ENCODE measurements at regions not wholly inside any gene's neighbourhood (a gene's known extent, or its start where the extent isn't known, plus 50 kb on each side); places are given as distances from the start of the nearest gene placed in this dataset.
"Not testable (repeated sequence)": the region's sequence is repeated elsewhere in the genome, so short reads cannot be mapped to it uniquely, and the experiment has no call there.

DNA sequence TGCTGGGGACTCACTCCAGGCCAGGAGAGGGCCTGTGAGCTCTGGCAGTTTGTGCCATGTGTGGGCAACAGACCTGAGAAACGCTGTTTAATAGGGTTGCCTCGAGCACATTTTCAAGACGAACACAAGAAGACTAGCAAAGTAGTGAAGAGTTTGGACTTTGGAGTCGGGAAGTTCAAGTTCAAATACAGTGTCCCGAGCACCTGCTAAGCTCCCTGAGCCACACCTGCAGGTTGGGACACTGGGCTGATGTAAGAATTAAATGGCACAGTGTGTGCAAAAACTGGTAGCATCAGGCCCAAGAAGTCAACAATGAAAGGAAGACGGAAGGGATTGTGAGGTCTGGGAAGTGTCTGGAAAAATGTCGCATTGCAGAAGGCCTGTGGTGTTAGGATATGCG is 112.8 kb upstream of the PABPC3 start:
- H3K36me3 Mint-ChIP-seq: no peaks in the 10 kb centered on the region
- ChIA-PET CTCF (ENCODE audit: partially characterized antibody) (interaction anchor here (1.6 to 4.3 kb wide), 2 partner anchors 12 to 15 kb away, joined by 3 to 25 read pairs; no protein-coding TSS in a partner anchor), POLR2A (ENCODE audit: partially characterized antibody) (no interaction called here)
- DNase-seq: no peak
- Histone ChIP-seq H3K27me3 (ENCODE audit: insufficient read depth, low read length) (no peaks in the 10 kb centered on the region), H3K36me3 (ENCODE audit: insufficient read depth, low read length) (no peaks in the 10 kb centered on the region), H3K9me3 (ENCODE audit: control insufficient read depth in 1 of 2, low read length in 2 of 2) (no peaks in the 10 kb centered on the region), H3K4me1 (ENCODE audit: insufficient read depth, low read length) (no peaks in the 10 kb centered on the region), H3K27ac (ENCODE audit: low read depth, low read length) (no peak overlapping the region), H3K4me3 (ENCODE audit: low read length in 2 of 2) (no peak overlapping the region)
- intact Hi-C loops (cut with micrococcal nuclease): no loop called here
- H3K9me3 Mint-ChIP-seq: no peaks in the 10 kb centered on the region
- peaks cover 10 to 29% of the 10 kb centered on the region in 2 donors for H3K27me3 Mint-ChIP-seq
- no peaks in the 10 kb centered on the region for H3K4me1 Mint-ChIP-seq
- H3K27ac Mint-ChIP-seq: no peak overlapping the region
- no peak overlapping the region for H3K4me3 Mint-ChIP-seq

DNA sequence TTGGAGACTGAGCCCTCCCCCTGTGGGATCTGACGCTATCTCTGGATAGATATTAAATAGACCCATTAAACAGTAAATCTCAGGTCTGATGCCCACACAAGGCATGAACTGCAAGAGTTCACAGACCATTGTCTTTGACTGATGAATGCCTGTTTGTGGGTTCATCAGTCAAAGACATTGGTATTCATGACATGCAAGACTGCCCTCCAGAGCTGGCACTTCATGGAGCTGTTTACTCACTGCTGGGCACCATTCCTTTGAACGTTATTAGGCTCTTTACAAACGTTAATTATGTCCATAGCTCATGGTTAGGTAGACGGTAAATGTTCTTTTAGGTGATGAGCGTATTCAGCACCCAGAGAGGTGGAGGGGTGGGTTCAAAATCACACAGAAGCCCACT is 111.8 kb upstream of the PABPC3 start:
- ChIA-PET CTCF (ENCODE audit: partially characterized antibody) (interaction anchor here (1.6 to 4.3 kb wide), 2 partner anchors 11 to 14 kb away, joined by 3 to 25 read pairs; no protein-coding TSS in a partner anchor), POLR2A (ENCODE audit: partially characterized antibody) (no interaction called here)
- Histone ChIP-seq H3K27me3 (ENCODE audit: insufficient read depth, low read length) (no peaks in the 10 kb centered on the region), H3K9me3 (ENCODE audit: control insufficient read depth in 1 of 2, low read length in 2 of 2) (no peaks in the 10 kb centered on the region), H3K27ac (ENCODE audit: low read depth, low read length) (no peak overlapping the region), H3K4me3 (ENCODE audit: low read length in 2 of 2) (no peak overlapping the region), H3K36me3 (ENCODE audit: insufficient read depth, low read length) (no peaks in the 10 kb centered on the region), H3K4me1 (ENCODE audit: insufficient read depth, low read length) (no peaks in the 10 kb centered on the region)
- DNase-seq: no peak
- Mint-ChIP-seq H3K27ac (no peak overlapping the region), H3K4me3 (no peak overlapping the region), H3K4me1 (peaks cover 0 to 2% (median 0%) of the 10 kb centered on the region in 4 donors), H3K27me3 (peaks cover 15 to 34% of the 10 kb centered on the region in 2 donors), H3K36me3 (no peaks in the 10 kb centered on the region), H3K9me3 (no peaks in the 10 kb centered on the region)
- intact Hi-C loops (cut with micrococcal nuclease): no loop called here

- intact Hi-C loops (cut with micrococcal nuclease): no loop called here
- Histone ChIP-seq H3K4me1 (ENCODE audit: insufficient read depth, low read length) (no peaks in the 10 kb centered on the region), H3K9me3 (ENCODE audit: control insufficient read depth in 1 of 2, low read length in 2 of 2) (no peaks in the 10 kb centered on the region), H3K27me3 (ENCODE audit: insufficient read depth, low read length) (no peaks in the 10 kb centered on the region), H3K4me3 (ENCODE audit: low read length in 2 of 2) (no peak overlapping the region), H3K27ac (ENCODE audit: low read depth, low read length) (no peak overlapping the region), H3K36me3 (ENCODE audit: insufficient read depth, low read length) (no peaks in the 10 kb centered on the region)
- Mint-ChIP-seq H3K9me3 (no peaks in the 10 kb centered on the region), H3K27ac (no peak overlapping the region), H3K4me3 (no peak overlapping the region), H3K4me1 (peaks cover 0 to 2% (median 0%) of the 10 kb centered on the region in 4 donors), H3K36me3 (no peaks in the 10 kb centered on the region), H3K27me3 (peaks cover 15 to 36% of the 10 kb centered on the region in 2 donors)
- ChIA-PET POLR2A (ENCODE audit: partially characterized antibody) (no interaction called here), CTCF (ENCODE audit: partially characterized antibody) (interaction anchor here (4.3 kb wide), 1 partner anchor 10 kb away, joined by 25 read pairs; no protein-coding TSS in a partner anchor)
- no peak for DNase-seq
Observed at GRCh38 chr13:24985107-24985506, 110.8 kb upstream of the PABPC3 start.

DNA sequence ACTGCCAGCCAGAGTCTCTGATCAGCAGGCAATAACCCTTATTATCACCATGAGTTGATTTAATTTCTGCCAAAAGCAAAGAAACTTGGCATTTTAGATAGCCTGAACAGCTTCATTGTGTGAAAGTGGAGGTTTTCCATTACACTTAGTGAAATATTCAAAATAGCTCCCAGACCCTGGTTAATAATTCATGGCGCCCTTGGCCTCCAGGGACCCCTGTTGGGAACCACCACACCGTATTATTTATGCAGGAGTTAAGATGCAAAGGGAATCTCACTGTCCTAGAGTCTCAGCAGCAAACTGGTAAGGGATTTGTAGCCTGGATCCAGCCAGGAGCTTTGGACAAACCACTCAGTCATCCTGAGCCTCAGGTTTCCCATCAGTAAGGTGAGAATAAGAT is 110.0 kb upstream of the PABPC3 start:
- no peak for DNase-seq
- no peaks in the 10 kb centered on the region for H3K36me3 Mint-ChIP-seq
- CTCF ChIA-PET (ENCODE audit: partially characterized antibody): interaction anchor here (4.3 kb wide), 1 partner anchor 9 kb away, joined by 25 read pairs; no protein-coding TSS in a partner anchor
- H3K27me3 Mint-ChIP-seq: peaks cover 15 to 41% of the 10 kb centered on the region in 2 donors
- Histone ChIP-seq H3K4me3 (ENCODE audit: low read length in 2 of 2) (no peak overlapping the region), H3K27me3 (ENCODE audit: insufficient read depth, low read length) (no peaks in the 10 kb centered on the region), H3K9me3 (ENCODE audit: control insufficient read depth in 1 of 2, low read length in 2 of 2) (no peaks in the 10 kb centered on the region), H3K27ac (ENCODE audit: low read depth, low read length) (no peak overlapping the region), H3K4me1 (ENCODE audit: insufficient read depth, low read length) (no peaks in the 10 kb centered on the region), H3K36me3 (ENCODE audit: insufficient read depth, low read length) (no peaks in the 10 kb centered on the region)
- H3K9me3 Mint-ChIP-seq: no peaks in the 10 kb centered on the region
- H3K4me3 Mint-ChIP-seq: no peak overlapping the region
- POLR2A ChIA-PET (ENCODE audit: partially characterized antibody): no interaction called here
- intact Hi-C loops (cut with micrococcal nuclease): no loop called here
- peaks cover 0 to 2% (median 0%) of the 10 kb centered on the region in 4 donors for H3K4me1 Mint-ChIP-seq
- no peak overlapping the region for H3K27ac Mint-ChIP-seq

DNA sequence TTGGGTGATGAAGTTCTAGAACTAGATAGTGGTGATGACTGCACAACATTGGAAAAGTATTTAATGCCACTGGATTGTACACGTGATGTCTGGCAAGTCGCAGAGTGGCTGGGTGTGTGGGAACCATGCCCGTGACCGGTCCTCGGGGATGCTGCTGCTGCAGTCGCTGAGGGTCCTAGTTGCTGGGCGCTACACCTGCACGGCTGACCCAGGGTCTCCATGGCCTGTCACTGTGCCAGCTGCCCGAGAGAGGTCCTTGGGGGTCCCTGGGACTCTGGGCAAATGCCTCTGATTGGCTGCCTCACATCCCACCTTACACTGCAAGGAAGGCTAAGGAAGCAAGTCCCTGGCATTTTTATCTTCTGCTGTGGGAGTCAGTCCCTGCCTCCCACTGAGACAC is 109.1 kb upstream of the PABPC3 start:
- peaks cover 18 to 44% of the 10 kb centered on the region in 2 donors for H3K27me3 Mint-ChIP-seq
- Histone ChIP-seq H3K4me3 (ENCODE audit: low read length in 2 of 2) (no peak overlapping the region), H3K27me3 (ENCODE audit: insufficient read depth, low read length) (no peaks in the 10 kb centered on the region), H3K4me1 (ENCODE audit: insufficient read depth, low read length) (no peaks in the 10 kb centered on the region), H3K36me3 (ENCODE audit: insufficient read depth, low read length) (no peaks in the 10 kb centered on the region), H3K27ac (ENCODE audit: low read depth, low read length) (no peak overlapping the region), H3K9me3 (ENCODE audit: control insufficient read depth in 1 of 2, low read length in 2 of 2) (no peaks in the 10 kb centered on the region)
- H3K9me3 Mint-ChIP-seq: no peaks in the 10 kb centered on the region
- DNase-seq: no peak
- no peak overlapping the region for H3K27ac Mint-ChIP-seq
- no peaks in the 10 kb centered on the region for H3K36me3 Mint-ChIP-seq
- ChIA-PET POLR2A (ENCODE audit: partially characterized antibody) (no interaction called here), CTCF (ENCODE audit: partially characterized antibody) (interaction anchor here (4.3 kb wide), 1 partner anchor 8 kb away, joined by 25 read pairs; no protein-coding TSS in a partner anchor)
- H3K4me3 Mint-ChIP-seq: no peak overlapping the region
- H3K4me1 Mint-ChIP-seq: peaks cover 0 to 2% (median 0%) of the 10 kb centered on the region in 4 donors
- intact Hi-C loops (cut with micrococcal nuclease): no loop called here

- H3K4me3 ChIP-seq (ENCODE audit: low read length in 2 of 2); H3K27ac ChIP-seq (ENCODE audit: low read depth, low read length); H3K4me1 Mint-ChIP-seq; H3K4me3 Mint-ChIP-seq; H3K27me3 ChIP-seq (ENCODE audit: insufficient read depth, low read length); H3K27ac Mint-ChIP-seq; H3K9me3 Mint-ChIP-seq; DNase-seq; H3K36me3 ChIP-seq (ENCODE audit: insufficient read depth, low read length); intact Hi-C loops (cut with micrococcal nuclease); H3K4me1 ChIP-seq (ENCODE audit: insufficient read depth, low read length); POLR2A ChIA-PET (ENCODE audit: partially characterized antibody); H3K36me3 Mint-ChIP-seq; H3K9me3 ChIP-seq (ENCODE audit: control insufficient read depth in 1 of 2, low read length in 2 of 2): not testable (repeated sequence)
- H3K27me3 Mint-ChIP-seq: peaks cover 11 to 31% of the 10 kb centered on the region in 2 donors
- CTCF ChIA-PET (ENCODE audit: partially characterized antibody): interaction anchor here (1.2 kb wide), 1 partner anchor 9 kb away, joined by 5 read pairs; no protein-coding TSS in a partner anchor
Observed at GRCh38 chr13:24989959-24990358, 106.0 kb upstream of the PABPC3 start.

DNA sequence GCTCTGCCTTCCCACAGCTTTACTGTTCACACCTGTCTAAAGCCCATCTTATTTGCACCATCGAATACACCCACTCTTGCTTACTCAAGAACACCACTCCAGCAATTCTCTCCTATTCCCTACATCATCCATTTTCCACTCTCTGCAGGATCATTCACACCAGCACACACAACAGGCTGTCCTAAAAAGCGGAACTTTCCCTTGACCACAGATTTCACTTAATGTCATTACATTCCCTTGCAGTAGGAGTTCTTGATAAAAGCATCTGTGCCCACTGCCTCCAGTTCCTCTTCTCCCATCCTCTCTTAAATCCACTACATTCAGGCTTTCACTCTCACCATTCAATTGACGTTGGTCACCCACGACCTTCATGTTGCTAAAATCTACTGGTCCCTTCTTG is 103.0 kb upstream of the PABPC3 start:
- intact Hi-C loops (cut with micrococcal nuclease); H3K4me3 Mint-ChIP-seq; H3K27ac ChIP-seq (ENCODE audit: low read depth, low read length); H3K9me3 ChIP-seq (ENCODE audit: control insufficient read depth in 1 of 2, low read length in 2 of 2); H3K27me3 ChIP-seq (ENCODE audit: insufficient read depth, low read length); H3K4me1 Mint-ChIP-seq; H3K4me1 ChIP-seq (ENCODE audit: insufficient read depth, low read length); H3K36me3 Mint-ChIP-seq; H3K4me3 ChIP-seq (ENCODE audit: low read length in 2 of 2); H3K9me3 Mint-ChIP-seq; POLR2A ChIA-PET (ENCODE audit: partially characterized antibody); DNase-seq; H3K36me3 ChIP-seq (ENCODE audit: insufficient read depth, low read length); CTCF ChIA-PET (ENCODE audit: partially characterized antibody); H3K27ac Mint-ChIP-seq: not testable (repeated sequence)
- H3K27me3 Mint-ChIP-seq: peaks cover 11 to 27% of the 10 kb centered on the region in 2 donors

Data from CD4-positive, alpha-beta memory T cell (primary cell).